ENCODE measurements at regions not wholly inside any gene's neighbourhood (a gene's known extent, or its start where the extent isn't known, plus 50 kb on each side); places are given as distances from the start of the nearest gene placed in this dataset.

DNA sequence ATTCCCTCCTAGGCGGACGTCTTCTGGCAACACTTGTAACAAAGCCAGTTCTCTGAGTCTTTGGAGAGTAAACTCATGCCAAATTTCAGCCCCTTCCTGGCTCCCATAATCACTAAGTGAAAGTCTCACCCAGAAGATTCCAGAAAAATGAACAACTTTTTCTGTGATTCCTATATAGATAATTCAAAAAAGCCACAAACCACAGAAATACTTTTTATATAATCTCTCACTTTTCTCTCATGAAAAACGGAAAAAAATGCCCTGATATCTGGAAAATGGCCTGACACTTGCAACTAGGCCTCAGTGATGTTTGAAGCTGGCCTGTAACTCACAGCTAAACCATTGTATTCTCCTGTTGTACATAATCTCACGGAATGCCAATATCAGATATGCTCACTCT is 296.2 kb downstream of the HTR7 start:
- no peak for TF ChIP-seq POLR2A (IDR thresholded peaks at IDR 0.05)
- TF ChIP-seq, protein P1, sequence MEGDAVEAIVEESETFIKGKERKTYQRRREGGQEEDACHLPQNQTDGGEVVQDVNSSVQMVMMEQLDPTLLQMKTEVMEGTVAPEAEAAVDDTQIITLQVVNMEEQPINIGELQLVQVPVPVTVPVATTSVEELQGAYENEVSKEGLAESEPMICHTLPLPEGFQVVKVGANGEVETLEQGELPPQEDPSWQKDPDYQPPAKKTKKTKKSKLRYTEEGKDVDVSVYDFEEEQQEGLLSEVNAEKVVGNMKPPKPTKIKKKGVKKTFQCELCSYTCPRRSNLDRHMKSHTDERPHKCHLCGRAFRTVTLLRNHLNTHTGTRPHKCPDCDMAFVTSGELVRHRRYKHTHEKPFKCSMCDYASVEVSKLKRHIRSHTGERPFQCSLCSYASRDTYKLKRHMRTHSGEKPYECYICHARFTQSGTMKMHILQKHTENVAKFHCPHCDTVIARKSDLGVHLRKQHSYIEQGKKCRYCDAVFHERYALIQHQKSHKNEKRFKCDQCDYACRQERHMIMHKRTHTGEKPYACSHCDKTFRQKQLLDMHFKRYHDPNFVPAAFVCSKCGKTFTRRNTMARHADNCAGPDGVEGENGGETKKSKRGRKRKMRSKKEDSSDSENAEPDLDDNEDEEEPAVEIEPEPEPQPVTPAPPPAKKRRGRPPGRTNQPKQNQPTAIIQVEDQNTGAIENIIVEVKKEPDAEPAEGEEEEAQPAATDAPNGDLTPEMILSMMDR (IDR thresholded peaks at IDR 0.05): no peak

Data from heart left ventricle (tissue), 13 donors.